Right lobe of liver (tissue), 4 donors: ENCODE measurements at regions not wholly inside any gene's neighbourhood (a gene's known extent, or its start where the extent isn't known, plus 50 kb on each side); places are given as distances from the start of the nearest gene placed in this dataset.

ENCODE experiments used
- CTCF ChIP-seq, 4 donors: fragments of 200-600 bp in 3 of 4; fragments of 450-650 bp in 1 of 4; IDR thresholded peaks; one replicate each; pipeline versions ENCODE4 v1.5.1 to v1.8.0; 2016 to 2022; ENCODE audit warnings: antibody characterized with exemption in 4 of 4, mild to moderate bottlenecking in 2 of 4
- POLR2A ChIP-seq: fragments of 450-650 bp; IDR thresholded peaks from one replicate; pipeline ENCODE4 v1.6.1; 2017; ENCODE audit warnings: antibody characterized with exemption, mild to moderate bottlenecking
- donor health status: DM: no; HTN: no; CAD: no.
- donor health status: DM: no; HTN: no; CAD: no.
- donor health status: DM: no; HTN: yes; CAD: no.

- TF ChIP-seq CTCF (IDR thresholded peaks at IDR 0.05) (no peak), POLR2A (no peak)
These were observed 198.1 kb downstream of the GADD45G start for GRCh38 chr9:89802781-89803355.
